HS-5 (cell line): ENCODE measurements at regions not wholly inside any gene's neighbourhood (a gene's known extent, or its start where the extent isn't known, plus 50 kb on each side); places are given as distances from the start of the nearest gene placed in this dataset.
"Not testable (repeated sequence)": the region's sequence is repeated elsewhere in the genome, so short reads cannot be mapped to it uniquely, and the experiment has no call there.

Source experiments
- DNase-seq: peaks from one replicate; pipeline ENCODE4 v3.0.0-alpha.2; 2012; ENCODE audit warnings: low read depth

DNA sequence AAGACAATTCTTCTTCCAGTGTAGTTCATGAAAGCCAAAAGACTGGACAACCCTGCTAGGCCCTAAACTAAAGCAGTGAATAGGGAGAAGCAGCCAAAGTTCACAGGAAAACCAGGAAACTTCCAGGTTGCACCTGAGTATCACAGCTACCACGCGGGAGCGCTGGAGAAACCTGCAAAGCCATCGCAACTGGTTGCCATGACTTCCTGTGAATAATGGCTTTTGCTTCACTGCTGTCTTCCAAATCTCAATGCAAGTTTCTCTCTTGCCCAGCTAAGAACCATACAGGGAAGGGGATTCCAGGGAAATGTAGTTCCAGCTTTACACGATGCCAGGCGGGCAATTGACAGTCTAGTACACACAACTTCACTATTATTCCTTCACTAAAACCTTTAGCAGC lies 114.1 kb downstream of the GXYLT1 start:
- no peak for DNase-seq

DNA sequence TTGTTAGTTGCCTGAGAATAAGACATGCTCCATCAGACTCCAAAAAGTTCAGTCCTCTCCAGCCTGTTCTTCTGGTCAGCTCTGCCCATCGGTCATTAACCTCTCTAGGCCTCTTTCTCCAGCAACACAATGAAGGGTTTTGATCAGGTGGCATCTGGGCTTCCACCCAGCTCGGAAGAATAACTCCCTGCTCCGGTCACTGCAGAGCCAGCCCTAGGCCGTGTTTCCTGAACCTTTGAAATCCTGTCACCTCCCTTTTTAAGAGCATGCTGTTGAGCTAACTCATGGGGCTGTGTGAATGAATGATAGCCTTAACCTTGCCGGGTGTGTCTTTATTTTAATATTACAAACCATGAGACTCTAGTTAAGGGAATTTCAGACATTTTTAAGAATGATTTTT lies 117.1 kb downstream of the GXYLT1 start:
- DNase-seq, result no peak

DNA sequence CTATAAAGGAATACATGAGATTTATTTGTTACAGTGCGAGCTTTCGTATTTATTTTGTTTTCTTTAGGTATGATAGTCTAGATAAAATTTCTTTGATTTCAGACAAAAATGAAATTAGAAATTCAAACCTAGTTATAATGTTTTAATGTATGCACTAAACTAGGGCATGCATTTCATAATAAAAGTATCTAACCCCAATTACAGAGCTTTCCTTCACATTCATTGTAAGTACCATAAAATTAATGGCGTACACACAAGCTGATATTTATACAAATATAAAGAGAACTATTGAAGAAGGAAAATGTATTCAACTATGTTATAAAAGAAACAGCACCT lies 120.2 kb downstream of the GXYLT1 start:
- DNase-seq, result no peak

DNA sequence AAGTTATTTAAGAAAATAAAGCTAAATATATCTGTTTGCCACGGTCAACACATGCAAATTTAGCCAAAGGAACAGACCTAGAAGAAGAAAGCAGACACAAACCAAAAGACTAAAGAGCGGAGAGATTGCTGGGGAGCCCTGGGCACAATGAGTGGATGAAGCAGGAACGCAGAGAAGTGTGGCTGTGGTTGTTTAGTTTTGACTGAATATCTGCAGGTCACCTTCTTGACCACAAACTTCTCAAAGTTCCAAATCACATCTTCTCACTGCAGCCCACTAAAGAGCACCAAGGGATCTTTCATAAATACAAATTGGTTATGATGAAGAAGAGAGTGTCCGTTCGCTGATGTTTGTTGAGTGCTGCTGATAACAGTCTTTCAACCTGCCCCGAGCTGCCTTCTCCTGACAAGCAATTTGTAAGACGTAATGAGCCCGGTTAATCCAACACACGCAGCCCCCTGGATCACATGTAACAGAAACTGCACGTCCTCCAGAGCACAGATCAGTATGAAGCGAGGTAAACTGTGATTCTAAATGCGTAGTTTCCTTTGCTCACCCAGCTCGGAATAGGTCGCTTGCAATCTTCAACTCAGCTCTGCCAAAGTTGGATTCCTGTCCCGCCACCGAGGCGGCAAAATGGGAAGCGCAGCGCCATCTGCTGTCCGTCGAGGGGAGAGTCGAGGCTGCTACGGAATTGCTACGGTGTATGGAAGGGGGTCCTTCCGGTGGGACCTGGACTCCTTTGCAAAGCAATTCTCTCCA lies 120.8 kb downstream of the GXYLT1 start:
- DNase-seq, result peak; percentile 20

DNA sequence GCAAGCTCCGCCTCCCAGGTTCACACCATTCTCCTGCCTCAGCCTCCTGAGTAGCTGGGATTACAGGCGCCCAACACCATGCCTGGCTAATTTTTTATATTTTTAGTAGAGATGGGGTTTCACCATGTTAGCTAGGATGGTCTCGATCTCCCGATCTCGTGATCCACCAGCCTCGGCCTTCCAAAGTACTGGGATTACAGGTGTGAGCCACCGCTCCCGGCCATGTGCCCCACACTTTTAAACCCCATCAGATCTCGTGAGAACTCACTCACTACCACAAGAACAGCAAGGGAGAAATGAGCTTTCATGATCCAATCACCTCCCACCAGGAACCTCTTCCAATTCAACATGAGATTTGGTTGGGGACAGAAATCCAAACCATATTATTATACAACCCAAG lies 122.7 kb downstream of the GXYLT1 start:
- DNase-seq, result not testable (repeated sequence)

DNA sequence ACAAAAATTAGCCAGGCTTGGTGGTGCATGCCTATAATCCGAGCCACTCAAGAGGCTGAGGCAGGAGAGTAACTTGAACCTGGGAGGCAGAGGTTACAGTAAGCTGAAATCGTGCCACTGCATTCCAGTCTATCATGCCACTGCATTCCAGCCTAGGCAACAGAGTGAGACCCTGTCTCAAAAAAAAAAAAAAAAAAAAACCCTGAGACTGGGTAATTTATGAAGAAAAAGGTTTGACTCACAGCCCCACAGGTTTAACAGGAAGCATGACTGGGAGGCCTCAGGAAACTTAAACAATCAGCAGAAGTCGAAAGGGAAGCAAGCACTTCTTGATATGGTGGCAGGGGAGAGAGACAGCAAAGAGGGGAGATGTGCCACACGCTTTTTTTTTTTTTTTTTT lies 123.2 kb downstream of the GXYLT1 start:
- DNase-seq, result no peak

DNA sequence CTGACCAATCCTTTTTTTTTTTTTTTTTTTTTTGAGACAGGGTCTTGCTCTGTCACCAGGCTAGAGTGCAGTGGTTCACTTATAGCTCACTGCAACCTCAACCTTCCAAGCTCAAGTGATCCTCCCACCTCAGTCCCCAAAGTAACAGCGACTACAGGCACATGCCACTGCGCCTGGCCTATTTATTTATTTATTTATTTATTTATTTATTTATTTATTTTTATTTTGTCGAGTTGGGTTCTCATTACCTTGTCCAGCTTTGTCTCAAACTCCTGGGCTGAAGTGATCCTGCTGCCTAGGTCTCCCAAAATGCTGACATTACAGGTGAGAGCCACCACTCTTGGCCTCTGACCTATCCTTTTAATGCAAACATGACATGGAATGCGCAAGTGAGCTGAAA lies 124.4 kb downstream of the GXYLT1 start:
- DNase-seq, result no peak

DNA sequence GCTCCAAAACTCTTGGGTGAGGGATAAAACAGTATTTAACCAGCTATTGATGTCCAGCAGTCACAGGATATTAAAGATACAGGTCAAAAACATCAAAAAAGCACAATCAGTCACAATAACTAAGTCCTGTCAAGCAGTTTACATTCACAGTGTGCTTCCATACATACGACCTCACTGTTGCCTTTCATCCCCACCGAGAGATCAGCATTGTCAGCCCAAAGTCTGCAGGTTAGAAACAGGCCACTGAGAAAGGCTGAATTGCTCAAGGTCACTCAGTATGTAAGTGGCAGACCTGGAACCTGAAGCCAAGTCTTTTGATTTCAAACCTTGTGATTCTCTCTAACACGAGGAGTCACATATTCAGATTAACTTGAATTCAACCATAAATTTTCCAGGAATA lies 124.9 kb downstream of the GXYLT1 start:
- no peak for DNase-seq

DNA sequence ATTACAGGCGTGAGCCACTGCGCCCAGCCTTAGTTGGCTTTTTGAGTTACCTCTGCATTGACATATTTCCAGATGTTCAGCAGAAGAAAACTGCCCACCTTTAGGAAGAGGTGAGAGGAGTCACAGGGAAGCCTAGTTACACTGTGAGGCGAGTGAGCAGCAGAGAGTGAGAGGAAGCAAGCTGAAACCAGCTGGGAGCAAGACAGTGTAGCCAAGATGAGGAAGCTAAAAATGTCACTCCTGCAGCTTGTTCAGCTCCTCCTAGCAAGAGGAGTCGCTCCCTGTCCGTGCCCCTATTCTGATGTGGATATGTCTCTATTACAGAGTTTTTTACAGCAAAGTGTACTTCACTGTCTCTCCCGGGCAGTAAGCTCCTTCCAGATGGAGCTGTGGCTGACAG lies 127.6 kb downstream of the GXYLT1 start:
- no peak for DNase-seq

DNA sequence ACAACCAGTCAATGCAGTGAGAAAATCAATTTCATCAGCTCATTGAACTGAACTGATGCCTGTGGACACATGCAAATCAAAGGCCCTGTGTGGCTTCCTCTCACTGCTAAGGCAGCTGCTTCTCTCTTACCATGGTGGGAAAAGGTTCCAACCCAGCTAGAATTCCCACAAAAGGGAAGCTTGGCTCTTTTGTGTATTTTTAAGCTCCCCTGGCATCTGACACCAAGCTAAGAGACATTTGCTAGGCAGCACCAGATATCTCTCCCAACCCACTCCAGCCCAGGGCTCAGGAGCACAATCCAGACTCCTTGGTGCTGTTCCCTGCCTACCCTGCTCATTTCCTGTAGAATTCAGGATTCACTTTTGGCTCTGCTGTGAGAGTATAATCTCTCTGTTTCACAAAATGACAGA lies 129.6 kb downstream of the GXYLT1 start:
- DNase-seq, result no peak

DNA sequence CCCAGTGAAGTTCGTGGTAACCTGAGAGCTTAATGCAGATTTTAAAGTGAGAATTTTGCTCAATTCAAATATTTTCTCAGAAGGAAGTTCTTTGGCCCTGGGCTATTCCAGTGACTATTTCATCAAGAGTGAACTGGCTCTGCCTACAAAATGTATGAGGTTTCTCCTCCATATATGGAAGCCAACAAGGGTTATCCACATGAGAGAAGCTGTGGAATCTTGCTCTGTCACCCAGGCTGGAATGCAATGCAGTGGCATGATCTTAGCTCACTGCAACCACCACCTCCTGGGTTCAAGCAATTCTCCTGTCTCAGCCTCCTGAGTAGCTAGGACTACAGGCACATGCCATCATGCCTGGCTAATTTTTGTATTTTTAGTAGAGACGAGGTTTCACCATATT lies 132.2 kb downstream of the GXYLT1 start:
- not testable (repeated sequence) for DNase-seq

DNA sequence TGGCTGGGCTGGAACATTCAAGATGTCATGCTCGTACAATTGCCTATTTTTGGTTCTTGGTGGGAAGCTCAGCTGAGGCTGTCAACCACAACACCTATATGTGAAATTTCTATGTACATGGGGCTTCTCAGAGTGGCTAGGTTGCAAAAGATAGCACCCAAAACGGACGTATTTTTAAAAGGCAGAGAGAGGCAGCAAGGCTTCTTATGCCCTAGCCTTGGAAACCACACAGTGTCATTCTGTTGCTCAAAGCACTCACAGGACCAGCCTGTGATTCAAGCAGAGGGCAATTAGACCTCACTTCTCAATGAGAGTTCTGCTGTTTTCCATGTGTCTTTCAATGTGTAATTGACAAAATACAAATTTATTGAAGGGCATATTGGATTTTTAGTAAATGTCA lies 134.0 kb downstream of the GXYLT1 start:
- no peak for DNase-seq

DNA sequence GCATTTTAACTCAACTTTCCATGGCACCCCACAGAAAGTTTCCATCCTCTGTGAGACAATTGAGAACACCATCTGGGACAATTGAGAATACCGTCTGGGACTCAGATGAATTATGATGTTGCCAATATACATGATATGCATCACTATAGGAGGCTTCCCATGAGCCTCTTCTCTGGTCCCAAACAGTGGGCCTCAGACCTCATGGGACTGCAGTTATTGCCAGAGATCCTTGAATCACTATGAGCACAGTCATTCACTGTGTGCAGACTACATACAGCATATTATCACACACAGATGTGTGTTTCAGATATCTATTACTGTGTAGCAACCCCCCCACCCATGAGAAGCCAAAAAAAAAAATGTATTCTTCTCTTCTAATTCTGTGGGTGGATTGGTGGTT lies 134.4 kb downstream of the GXYLT1 start:
- no peak for DNase-seq

DNA sequence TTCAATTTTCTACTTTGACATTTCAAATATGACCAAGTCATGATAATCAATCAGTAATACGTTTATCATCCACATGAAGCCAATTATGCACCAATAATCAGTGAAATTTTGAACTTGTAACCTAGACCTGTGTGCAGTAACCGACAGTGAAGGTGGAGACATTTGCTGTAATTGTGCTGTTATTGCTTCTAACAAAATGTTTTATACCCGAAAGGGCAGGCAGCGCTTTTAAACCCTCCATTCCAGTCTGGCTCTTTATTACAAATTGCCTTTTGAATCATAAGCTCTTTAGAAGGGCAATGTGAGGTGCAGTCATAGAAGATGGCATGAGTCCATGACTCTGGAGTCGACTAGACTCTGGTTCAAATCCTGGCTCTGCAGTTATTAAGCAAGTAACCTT lies 135.7 kb downstream of the GXYLT1 start:
- no peak for DNase-seq

DNA sequence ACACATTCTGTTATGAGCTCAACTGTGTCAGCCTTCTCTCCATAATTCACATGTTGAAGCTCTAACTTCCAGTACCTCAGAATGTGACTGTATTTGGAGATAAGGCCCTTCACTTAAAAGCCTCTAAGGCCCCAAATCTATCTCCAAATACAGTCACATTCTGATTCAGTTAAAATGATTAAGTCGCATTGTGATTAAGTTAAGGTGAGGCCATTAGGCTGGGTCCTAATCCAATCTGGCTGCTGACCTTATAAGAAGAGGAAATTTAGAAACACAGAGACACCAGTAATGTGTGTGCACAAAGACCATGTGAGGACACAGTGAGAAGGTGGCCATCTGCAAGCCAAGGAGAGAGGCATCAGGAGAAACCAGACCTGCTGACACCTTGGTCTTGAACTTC lies 141.6 kb downstream of the GXYLT1 start:
- DNase-seq, result no peak

DNA sequence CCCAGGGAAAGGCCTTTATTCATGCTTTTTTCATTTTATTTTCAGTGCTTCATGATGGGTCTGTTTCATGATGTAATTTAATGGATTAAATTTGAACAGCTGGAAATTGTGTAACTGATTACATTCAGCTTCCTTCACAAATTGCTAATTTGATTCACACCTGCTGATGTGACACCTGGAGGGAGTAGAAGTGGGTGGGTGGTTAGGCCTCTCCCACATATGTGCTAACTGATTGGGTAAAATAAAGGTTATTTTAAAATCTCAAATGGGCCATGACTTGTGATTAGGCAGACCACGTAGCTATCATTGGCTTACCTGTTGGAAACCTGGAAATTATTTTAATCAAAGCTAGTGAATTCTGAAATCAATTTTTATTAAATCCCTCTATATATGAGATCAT lies 142.1 kb downstream of the GXYLT1 start:
- no peak for DNase-seq

DNA sequence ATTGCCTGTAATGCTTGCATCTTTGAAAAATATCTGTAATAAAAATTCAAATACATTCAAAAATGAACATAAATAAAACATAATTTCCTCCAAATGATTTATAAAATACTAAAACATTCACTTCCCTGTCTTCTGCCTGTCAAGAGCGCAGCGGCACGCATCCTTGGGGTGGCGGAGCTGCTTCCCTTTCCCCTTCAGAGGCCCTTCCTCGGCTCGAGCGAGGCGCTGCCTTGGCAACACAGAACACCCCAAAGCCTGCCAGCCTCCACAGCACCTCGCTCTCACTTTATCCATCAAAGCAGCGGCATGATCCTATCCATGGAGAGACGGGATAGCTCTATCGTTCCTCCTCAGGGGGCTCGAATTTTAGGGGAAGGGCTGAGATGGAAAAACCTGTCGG lies 146.2 kb downstream of the GXYLT1 start:
- DNase-seq, result no peak

DNA sequence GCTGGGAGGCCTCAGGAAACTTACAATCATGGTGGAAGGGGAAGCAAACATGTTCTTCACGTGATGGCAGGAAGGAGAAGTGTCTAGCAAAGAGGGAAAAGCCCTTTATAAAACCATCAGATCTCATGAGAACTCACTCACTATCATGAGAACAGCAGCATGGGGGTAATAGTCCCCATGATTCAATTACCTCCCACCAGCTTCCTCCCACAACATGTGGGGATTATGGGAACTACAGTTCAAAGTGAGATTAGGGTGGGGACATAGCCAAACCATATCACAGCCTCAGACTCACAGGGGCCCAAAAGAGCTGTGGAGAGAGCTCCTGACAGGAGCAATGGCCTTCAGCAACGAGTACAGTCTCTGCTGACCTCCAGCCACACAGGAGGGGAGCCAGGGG lies 151.4 kb downstream of the GXYLT1 start:
- no peak for DNase-seq

DNA sequence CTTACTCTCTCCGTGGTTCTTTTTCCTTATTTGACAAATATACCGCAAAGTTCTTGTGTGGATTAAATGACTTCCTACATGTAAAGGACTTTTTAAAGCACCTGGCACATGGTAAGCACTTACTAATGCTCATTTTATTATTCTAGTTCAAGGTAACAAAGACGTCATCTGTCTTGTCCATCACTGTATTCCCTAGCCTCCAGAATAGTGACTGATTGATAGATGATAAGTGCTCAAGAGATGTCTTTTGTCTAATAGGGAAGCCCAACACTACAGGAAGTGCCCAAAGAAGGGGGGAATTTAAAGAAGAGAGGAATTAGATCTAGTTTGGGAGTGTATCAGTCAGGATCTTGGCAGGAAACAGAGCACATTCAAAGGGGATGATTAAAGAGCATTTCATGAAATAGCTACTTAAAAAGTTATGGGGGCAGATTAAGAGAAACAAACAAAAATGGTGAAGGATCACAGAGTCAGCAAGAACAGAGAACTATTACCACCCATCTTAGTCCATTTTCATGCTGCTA lies 151.9 kb downstream of the GXYLT1 start:
- no peak for DNase-seq

DNA sequence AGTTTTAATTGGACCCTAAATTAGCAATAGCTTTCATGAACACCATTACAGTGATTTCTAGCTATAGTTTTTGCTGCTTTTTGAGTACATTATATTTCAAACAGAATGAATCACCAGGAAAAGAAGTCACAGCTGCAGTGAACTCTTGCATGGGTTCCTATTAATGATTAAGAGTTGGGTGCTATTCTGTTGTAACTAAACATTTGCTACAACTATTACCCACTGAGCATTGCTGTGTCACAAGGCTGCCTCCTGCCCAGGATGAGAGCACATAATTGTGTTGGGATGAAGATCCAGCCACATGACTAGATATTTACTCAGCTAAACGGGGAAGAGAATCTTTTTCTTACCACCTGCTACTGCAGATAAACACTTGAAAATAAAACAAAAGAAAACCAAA lies 152.7 kb downstream of the GXYLT1 start:
- DNase-seq, result no peak

DNA sequence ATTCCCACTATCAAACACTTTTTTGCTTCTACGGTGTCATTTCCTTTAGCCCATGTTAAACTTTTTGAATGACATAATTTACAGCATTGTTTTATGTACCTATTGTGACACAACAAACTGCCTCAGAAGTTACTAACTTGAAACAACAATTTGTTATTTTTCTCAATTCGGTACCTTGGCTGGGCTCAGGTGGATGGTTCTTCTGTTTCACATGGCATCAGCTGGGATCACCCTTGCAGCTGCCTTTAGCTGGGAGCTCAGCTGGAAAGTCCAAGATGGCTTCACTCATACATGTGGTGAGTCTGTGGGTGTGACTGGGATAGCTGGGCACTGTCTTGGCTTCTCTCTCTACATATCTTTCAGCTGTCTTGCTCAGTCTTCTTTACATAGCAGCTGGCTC lies 156.0 kb downstream of the GXYLT1 start:
- no peak for DNase-seq

DNA sequence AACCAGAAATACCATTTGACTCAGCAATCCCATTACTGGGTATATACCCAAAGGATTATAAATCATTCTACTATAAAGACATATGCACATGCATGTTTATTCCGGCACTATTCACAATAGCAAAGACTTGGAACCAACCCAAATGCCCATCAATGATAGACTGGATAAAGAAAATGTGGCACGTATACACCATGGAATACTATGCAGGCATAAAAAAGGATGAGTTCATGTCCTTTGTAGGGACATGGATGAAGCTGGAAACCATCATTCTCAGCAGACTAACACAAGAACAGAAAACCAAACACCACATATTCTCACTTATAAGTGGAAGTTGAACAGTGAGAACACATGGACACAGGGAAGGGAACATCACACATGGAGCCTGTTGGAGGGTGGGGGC lies 158.2 kb downstream of the GXYLT1 start:
- not testable (repeated sequence) for DNase-seq

DNA sequence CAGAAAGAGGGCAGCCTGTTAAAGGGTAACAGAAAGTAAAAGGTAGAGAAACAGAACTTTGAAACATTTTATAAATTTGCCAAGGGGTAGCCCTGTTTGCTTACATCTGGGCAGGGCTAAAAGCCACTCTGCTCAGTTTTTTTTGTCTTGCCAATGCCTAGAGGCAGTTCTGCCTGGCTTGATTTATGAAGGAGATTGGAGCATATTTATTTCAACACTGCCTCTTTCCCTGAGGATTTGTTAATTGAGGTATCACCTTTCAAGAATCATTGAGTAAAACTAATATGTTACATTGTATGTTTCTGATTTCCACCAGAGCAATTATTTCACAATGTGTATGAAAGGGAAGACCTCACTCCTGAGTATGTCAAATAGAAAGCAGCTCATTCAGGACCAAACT lies 160.8 kb downstream of the GXYLT1 start:
- no peak for DNase-seq

DNA sequence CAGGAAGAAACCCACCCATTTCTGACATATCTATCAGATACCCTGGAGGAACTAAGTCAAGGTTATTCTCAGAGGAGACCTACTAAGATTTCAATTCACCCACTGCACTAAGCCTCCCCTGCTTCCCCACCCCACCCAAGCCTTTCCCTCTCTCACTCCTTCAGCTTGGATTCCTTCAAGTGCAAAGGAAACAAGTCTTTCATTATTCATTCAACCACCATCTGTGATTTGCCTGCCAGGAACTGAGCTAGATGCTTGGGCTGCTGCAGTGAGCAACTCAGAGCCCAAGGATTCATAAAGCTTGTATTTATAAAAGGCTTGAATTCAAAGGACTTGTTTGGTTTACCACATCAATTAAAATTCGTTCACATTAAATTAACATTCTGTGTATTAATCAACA lies 161.3 kb downstream of the GXYLT1 start:
- DNase-seq, result no peak

DNA sequence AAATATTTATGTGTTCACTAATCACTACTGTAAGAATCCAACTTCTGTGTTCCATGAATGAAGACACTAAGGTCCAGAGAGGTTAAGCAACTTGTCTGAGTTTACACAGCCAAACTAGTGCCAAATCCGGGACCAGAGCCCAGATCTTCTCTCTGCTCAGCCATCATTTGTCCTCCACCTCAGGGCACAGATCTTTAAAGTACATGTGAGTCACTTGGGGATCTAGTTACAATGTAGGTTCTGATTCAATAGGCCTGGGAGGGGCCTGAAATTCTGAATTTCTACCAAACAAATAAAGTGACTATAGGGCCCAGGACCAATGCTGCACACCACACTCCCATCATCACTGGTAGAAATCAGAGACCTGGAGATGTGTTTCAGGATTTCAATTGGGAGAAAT lies 162.9 kb downstream of the GXYLT1 start:
- no peak for DNase-seq
